C4-2B (cell line): ENCODE measurements at regions not wholly inside any gene's neighbourhood (a gene's known extent, or its start where the extent isn't known, plus 50 kb on each side); places are given as distances from the start of the nearest gene placed in this dataset.

Source experiments
- H3K27ac ChIP-seq: fragments of 450-650 bp; 2 replicates; pipeline ENCODE4 v1.5.1; 2017
- CTCF ChIP-seq: fragments of 450-650 bp; conservative IDR thresholded peaks from 2 replicates; pipeline ENCODE4 v1.5.1; 2017; ENCODE audit warnings: mild to moderate bottlenecking
- ZFX ChIP-seq: fragments of 450-650 bp; IDR thresholded peaks from 2 replicates; pipeline ENCODE4 v1.6.1; 2017

DNA sequence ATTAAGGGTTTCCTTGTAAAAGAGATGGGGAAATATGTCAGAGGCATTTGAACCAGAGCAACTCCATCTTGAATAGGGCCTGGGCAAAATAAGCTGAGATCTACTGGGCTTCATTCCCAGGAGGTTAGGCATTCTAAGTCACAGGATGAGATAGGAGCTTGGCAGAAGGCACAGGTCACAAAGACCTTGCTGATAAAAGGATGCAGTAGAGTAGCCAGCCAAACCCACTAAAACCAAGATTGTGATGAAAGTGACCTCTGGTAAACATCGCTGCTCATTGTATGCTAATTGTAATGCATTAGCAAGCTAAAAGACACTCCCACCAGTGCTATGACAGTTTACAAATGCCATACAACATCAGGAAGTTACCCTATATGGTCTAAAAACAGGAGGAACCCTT, 1390.3 kb downstream of the RAPGEF2 start:
- no peak for TF ChIP-seq CTCF
- TF ChIP-seq ZFX = no peak
- no peak overlapping the region for H3K27ac ChIP-seq

GRCh38 chr4:160495356-160495755, 1392.5 kb downstream of the RAPGEF2 start:
- TF ChIP-seq ZFX = no peak
- no peak for TF ChIP-seq CTCF
- H3K27ac ChIP-seq = no peak overlapping the region

GRCh38 chr4:160498211-160498610, 1395.3 kb downstream of the RAPGEF2 start:
- TF ChIP-seq ZFX (no peak), CTCF (no peak)
- no peak overlapping the region for H3K27ac ChIP-seq

GRCh38 chr4:160505724-160506123, 1402.8 kb downstream of the RAPGEF2 start:
- no peak for TF ChIP-seq CTCF
- TF ChIP-seq ZFX = no peak
- no peak overlapping the region for H3K27ac ChIP-seq

GRCh38 chr4:160510928-160511327, 1408.0 kb downstream of the RAPGEF2 start:
- TF ChIP-seq ZFX (no peak), CTCF (no peak)
- H3K27ac ChIP-seq = no peak overlapping the region

GRCh38 chr4:160514126-160514525, 1411.2 kb downstream of the RAPGEF2 start:
- no peak overlapping the region for H3K27ac ChIP-seq
- TF ChIP-seq ZFX (no peak), CTCF (no peak)

DNA sequence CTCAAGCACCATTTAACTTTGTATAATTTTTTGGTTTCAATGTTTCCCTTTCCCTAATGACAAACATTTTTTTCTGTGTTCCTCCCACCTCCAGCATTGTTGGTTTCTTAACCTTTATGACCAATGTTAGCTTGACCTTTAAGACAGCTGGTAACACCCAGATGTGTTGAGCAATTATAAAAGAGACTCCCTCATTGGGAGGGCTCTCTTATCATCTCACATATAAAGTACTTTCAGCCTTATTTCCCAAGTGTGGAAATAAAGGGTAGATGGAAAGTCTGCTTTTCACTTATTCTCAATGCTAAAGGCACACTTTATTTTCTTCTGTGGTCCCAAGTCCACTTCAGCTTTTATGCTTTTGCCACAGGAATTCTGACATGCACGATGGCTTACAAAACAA, 1420.4 kb downstream of the RAPGEF2 start:
- TF ChIP-seq CTCF = no peak
- no peak for TF ChIP-seq ZFX
- no peak overlapping the region for H3K27ac ChIP-seq
